Keratinocyte (primary cell): ENCODE measurements at regions not wholly inside any gene's neighbourhood (a gene's known extent, or its start where the extent isn't known, plus 50 kb on each side); places are given as distances from the start of the nearest gene placed in this dataset.

ENCODE experiments used
- DNase-seq: peaks from one replicate; pipeline ENCODE4 v3.0.0-alpha.2; 2011; ENCODE audit warnings: low read depth, missing footprints, low spot score
- FAIRE-seq: peaks from 2 replicates; lab custom pipeline; 2011; peaks lifted over from hg19 to GRCh38; lab: Jason Lieb, UNC
- H2AFZ ChIP-seq: 2 replicates; pipeline ENCODE4 v1.6.0; 2012; ENCODE audit warnings: low read length, control low read depth, inconsistent platforms; ENCODE audit not compliant: control insufficient read depth
- H3K27ac ChIP-seq: 2 replicates; pipeline ENCODE4 v1.5.1; 2011; ENCODE audit warnings: low read length; ENCODE audit not compliant: control insufficient read depth, insufficient read depth
- H3K27me3 ChIP-seq: 3 replicates; pipeline ENCODE4 v1.6.0; 2011; ENCODE audit warnings: low read length; ENCODE audit not compliant: control insufficient read depth, insufficient read depth; ENCODE audit errors: extremely low read depth
- H3K36me3 ChIP-seq, 2 experiments: 2 replicates in 1 of 2; 3 replicates in 1 of 2; pipeline ENCODE4 v1.5.1; 2011; ENCODE audit warnings: low read length in 2 of 2, mild to moderate bottlenecking in 1 of 2; ENCODE audit not compliant: control insufficient read depth in 2 of 2, insufficient read depth in 2 of 2; ENCODE audit errors: extremely low read depth in 1 of 2
- H3K4me1 ChIP-seq: 3 replicates; pipeline ENCODE4 v1.5.1; 2011; ENCODE audit warnings: low read length; ENCODE audit not compliant: control insufficient read depth, insufficient read depth; ENCODE audit errors: extremely low read depth
- H3K4me2 ChIP-seq: 3 replicates; pipeline ENCODE4 v1.6.0; 2011; ENCODE audit warnings: low read depth, low read length; ENCODE audit not compliant: control insufficient read depth, insufficient read depth; ENCODE audit errors: extremely low read depth
- H3K4me3 ChIP-seq, 3 experiments: fragments of 200-600 bp in 1 of 3; sonication (generic) in 1 of 3; 2 replicates in 2 of 3; 3 replicates in 1 of 3; pipeline ENCODE4 v1.5.1; 2011 to 2016; ENCODE audit warnings: low read length in 3 of 3, mild to moderate bottlenecking in 3 of 3, control low read depth in 2 of 3, inconsistent platforms in 1 of 3, low read depth in 1 of 3, mixed read lengths in 1 of 3, mixed run types in 1 of 3, moderate library complexity in 1 of 3; ENCODE audit not compliant: control insufficient read depth in 2 of 3, insufficient read depth in 2 of 3; ENCODE audit errors: extremely low read depth in 1 of 3
- H3K79me2 ChIP-seq: 2 replicates; pipeline ENCODE4 v1.6.0; 2012; ENCODE audit warnings: low read length; ENCODE audit not compliant: control insufficient read depth, insufficient read depth
- H3K9ac ChIP-seq: 3 replicates; pipeline ENCODE4 v1.6.0; 2011; ENCODE audit warnings: low read length; ENCODE audit not compliant: control insufficient read depth, insufficient read depth; ENCODE audit errors: extremely low read depth
- H3K9me1 ChIP-seq: 3 replicates; pipeline ENCODE4 v1.6.0; 2011; ENCODE audit warnings: low read length; ENCODE audit not compliant: control insufficient read depth, insufficient read depth; ENCODE audit errors: extremely low read depth
- H3K9me3 ChIP-seq: 2 replicates; pipeline ENCODE4 v1.5.1; 2012; ENCODE audit warnings: low read depth, low read length; ENCODE audit not compliant: control insufficient read depth
- H4K20me1 ChIP-seq: 3 replicates; pipeline ENCODE4 v1.6.0; 2011; ENCODE audit warnings: low read length; ENCODE audit not compliant: control insufficient read depth, insufficient read depth; ENCODE audit errors: extremely low read depth
- CTCF ChIP-seq, 3 experiments: IDR thresholded peaks in 1 of 3; conservative IDR thresholded peaks in 1 of 3; optimal IDR thresholded peaks in 1 of 3; 2 replicates in 2 of 3; 3 replicates in 1 of 3; pipeline versions ENCODE3 to v1.5.1; 2011; ENCODE audit warnings: low read length in 3 of 3, mild to moderate bottlenecking in 3 of 3, moderate library complexity in 2 of 3, control low read depth in 1 of 3, inconsistent platforms in 1 of 3; ENCODE audit not compliant: insufficient read depth in 2 of 3; ENCODE audit errors: extremely low read depth in 1 of 3
- EZH2 ChIP-seq: IDR thresholded peaks from one replicate; pipeline ENCODE4 v1.6.1; 2012; ENCODE audit warnings: inconsistent platforms, mild to moderate bottlenecking, low read length, moderate library complexity
- dilution Hi-C: fragments of 300-500 bp; cut with MboI; formaldehyde crosslinking; loops from one replicate; pipeline ENCODE4 v1.7.0; 2020; ENCODE audit warnings: low sequenced_read_pairs; ENCODE audit not compliant: extremely low pct_ligation_motif_present

DNA sequence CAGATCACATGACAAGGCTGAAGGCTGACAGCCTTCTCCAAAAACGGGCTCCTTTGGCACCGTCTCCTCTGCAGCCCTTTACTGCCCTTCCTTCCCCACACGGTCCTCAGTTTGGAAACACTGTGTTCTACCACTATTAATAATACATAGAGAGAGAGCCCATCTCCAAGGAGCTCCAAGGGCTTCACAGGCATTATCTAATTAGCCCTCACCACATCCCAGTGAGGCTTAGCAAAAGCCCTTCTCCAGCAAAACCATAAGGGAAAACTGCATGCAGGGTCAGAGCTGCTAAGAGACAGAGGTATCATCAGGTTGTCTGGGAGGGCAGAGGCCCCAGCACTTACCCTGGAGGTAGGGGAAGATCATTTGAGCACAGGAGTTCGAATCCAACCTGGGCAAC, 169.3 kb upstream of the JARID2 start:
- Histone ChIP-seq H2AFZ (no peak overlapping the region), H3K79me2 (no peaks in the 10 kb centered on the region), H3K4me3 (no peak overlapping the region), H3K4me1 (peaks cover 2% of the 10 kb centered on the region), H3K27me3 (no peaks in the 10 kb centered on the region), H3K4me2 (no peak overlapping the region), H3K36me3 (no peaks in the 10 kb centered on the region), H3K9ac (no peak overlapping the region), H3K27ac (no peak overlapping the region), H3K9me3 (no peaks in the 10 kb centered on the region), H3K9me1 (no peaks in the 10 kb centered on the region), H4K20me1 (no peaks in the 10 kb centered on the region)
- dilution Hi-C loops: no loop called here
- FAIRE-seq (no peak), DNase-seq (no peak)
- TF ChIP-seq CTCF (optimal IDR thresholded peaks at IDR 0.05 in 1 of 3, IDR thresholded peaks at IDR 0.05 in 1 of 3, conservative IDR thresholded peaks at IDR 0.05 in 1 of 3; ENCODE audit: extremely low read depth in 1 of 3, insufficient read depth in 2 of 3, low read length in 3 of 3) (no peak), EZH2 (no peak)

GRCh38 chr6:15077006-15077405, 168.9 kb upstream of the JARID2 start:
- DNase-seq (no peak), FAIRE-seq (no peak)
- H2AFZ ChIP-seq: no peak overlapping the region
- no peak overlapping the region for H3K4me3 ChIP-seq
- H3K4me1 ChIP-seq: peaks cover 2% of the 10 kb centered on the region
- H3K9me3 ChIP-seq: no peaks in the 10 kb centered on the region
- H3K9ac ChIP-seq: no peak overlapping the region
- H3K79me2 ChIP-seq: no peaks in the 10 kb centered on the region
- no peaks in the 10 kb centered on the region for H3K9me1 ChIP-seq
- H3K4me2 ChIP-seq: no peak overlapping the region
- H3K27ac ChIP-seq: no peak overlapping the region
- H3K36me3 ChIP-seq: no peaks in the 10 kb centered on the region
- dilution Hi-C loops: no loop called here
- no peaks in the 10 kb centered on the region for H4K20me1 ChIP-seq
- no peaks in the 10 kb centered on the region for H3K27me3 ChIP-seq
- TF ChIP-seq CTCF (optimal IDR thresholded peaks at IDR 0.05 in 1 of 3, IDR thresholded peaks at IDR 0.05 in 1 of 3, conservative IDR thresholded peaks at IDR 0.05 in 1 of 3; ENCODE audit: extremely low read depth in 1 of 3, insufficient read depth in 2 of 3, low read length in 3 of 3) (no peak), EZH2 (no peak)
